PC-9 (cell line): ENCODE measurements at regions not wholly inside any gene's neighbourhood (a gene's known extent, or its start where the extent isn't known, plus 50 kb on each side); places are given as distances from the start of the nearest gene placed in this dataset.

Experiments
- BruUV-seq: library from RNA; stranded (reverse); fragments of 400-500 nt; replicated peaks from 2 replicates; lab custom pipeline; 2021; lab: Mats Ljungman, UMichigan
- CTCF ChIA-PET: fragments of 300-600 bp; sonication (Branson Sonifier 250); formaldehyde crosslinking; loops from one replicate; lab custom pipeline; 2022; ENCODE audit warnings: antibody characterized with exemption; lab: Charles Lee
- POLR2A ChIA-PET: fragments of 300-600 bp; sonication (Branson Sonifier 250); formaldehyde crosslinking; loops from one replicate; lab custom pipeline; 2022; ENCODE audit warnings: antibody characterized with exemption; ENCODE audit not compliant: unreplicated experiment; lab: Charles Lee
- DNase-seq, 2 experiments: peaks; one replicate each; pipeline versions ENCODE4 v3.0.0 to v3.0.0-alpha.2; 2015 to 2022; ENCODE audit warnings: mixed read lengths in 1 of 2
- H2AFZ ChIP-seq: fragments of 200-600 bp; sonication (generic); 2 replicates; pipeline ENCODE4 v1.8.1; 2017; ENCODE audit warnings: antibody characterized with exemption
- H3F3A ChIP-seq: fragments of 200-600 bp; sonication (generic); 2 replicates; pipeline ENCODE4 v1.8.1; 2017; ENCODE audit warnings: antibody characterized with exemption, mild to moderate bottlenecking, low read depth; ENCODE audit not compliant: insufficient read depth
- H3K27ac ChIP-seq: fragments of 200-600 bp; sonication (generic); 2 replicates; pipeline ENCODE4 v1.6.1; 2016; ENCODE audit warnings: mixed run types
- H3K27me3 ChIP-seq: fragments of 200-600 bp; sonication (generic); 2 replicates; pipeline ENCODE4 v1.6.1; 2016; ENCODE audit warnings: low read depth, mixed run types; ENCODE audit not compliant: insufficient read depth
- H3K36me3 ChIP-seq: fragments of 200-600 bp; sonication (generic); 2 replicates; pipeline ENCODE4 v1.6.1; 2016; ENCODE audit warnings: low read depth, mixed run types
- H3K4me1 ChIP-seq: fragments of 200-600 bp; sonication (generic); replicated peaks from 2 replicates; pipeline ENCODE4 v1.6.1; 2016; ENCODE audit warnings: mixed run types; ENCODE audit not compliant: insufficient read depth
- H3K4me2 ChIP-seq: fragments of 200-600 bp; sonication (generic); 2 replicates; pipeline ENCODE4 v1.6.1; 2017; ENCODE audit warnings: mixed run types
- H3K4me3 ChIP-seq: fragments of 200-600 bp; sonication (generic); 2 replicates; pipeline ENCODE4 v1.6.1; 2016; ENCODE audit warnings: mixed run types
- H3K79me2 ChIP-seq: fragments of 200-600 bp; sonication (generic); 2 replicates; pipeline ENCODE4 v1.6.1; 2017; ENCODE audit warnings: low read depth, mixed run types
- H3K9me2 ChIP-seq: fragments of 200-600 bp; sonication (generic); 2 replicates; pipeline ENCODE4 v1.8.1; 2017; ENCODE audit warnings: mild to moderate bottlenecking; ENCODE audit not compliant: insufficient read depth
- H3K9me3 ChIP-seq: fragments of 200-600 bp; sonication (generic); 2 replicates; pipeline ENCODE4 v1.8.1; 2016; ENCODE audit warnings: low read depth; ENCODE audit not compliant: insufficient read depth
- H4K20me1 ChIP-seq: fragments of 200-600 bp; sonication (generic); 2 replicates; pipeline ENCODE4 v1.8.1; 2017; ENCODE audit not compliant: insufficient read depth
- CTCF ChIP-seq: fragments of 200-600 bp; sonication (generic); conservative IDR thresholded peaks from 2 replicates; pipeline ENCODE4 v1.6.1; 2017; ENCODE audit warnings: mixed run types, antibody characterized with exemption, mild to moderate bottlenecking, moderate library complexity
- EZH2 ChIP-seq: fragments of 200-600 bp; sonication (generic); IDR thresholded peaks from 2 replicates; pipeline ENCODE4 v1.8.0; 2017; ENCODE audit warnings: antibody characterized with exemption, low read depth
- intact Hi-C: fragments of 100-400 bp; cut with micrococcal nuclease; formaldehyde crosslinking; loops from one replicate; pipeline ENCODE4 v1.10.0; 2022; ENCODE audit not compliant: unreplicated experiment

- Histone ChIP-seq H2AFZ (no peak overlapping the region), H3K27me3 (peaks cover 35% of the 10 kb centered on the region), H3K79me2 (no peaks in the 10 kb centered on the region), H4K20me1 (no peaks in the 10 kb centered on the region), H3F3A (no peaks in the 10 kb centered on the region), H3K4me1 (no peaks in the 10 kb centered on the region), H3K4me2 (no peak overlapping the region), H3K36me3 (no peaks in the 10 kb centered on the region), H3K9me2 (no peaks in the 10 kb centered on the region), H3K27ac (no peak overlapping the region), H3K9me3 (no peaks in the 10 kb centered on the region), H3K4me3 (no peak overlapping the region)
- no peak for TF ChIP-seq CTCF
- no peak for TF ChIP-seq EZH2
- intact Hi-C loops, result no loop called here
- no peak for DNase-seq
- CTCF ChIA-PET, result no interaction called here
- no TSS peak for BruUV-seq
- POLR2A ChIA-PET, result no interaction called here
Measured at GRCh38 chr15:29348336-29348914, 78.8 kb upstream of the NSMCE3 start.

GRCh38 chr15:29346998-29347397 is 77.4 kb upstream of the NSMCE3 start:
- TF ChIP-seq EZH2 (no peak), CTCF (no peak)
- ChIA-PET CTCF (no interaction called here), POLR2A (no interaction called here)
- Histone ChIP-seq H3F3A (no peaks in the 10 kb centered on the region), H2AFZ (no peak overlapping the region), H4K20me1 (no peaks in the 10 kb centered on the region), H3K36me3 (no peaks in the 10 kb centered on the region), H3K4me3 (no peak overlapping the region), H3K4me1 (no peaks in the 10 kb centered on the region), H3K9me2 (no peaks in the 10 kb centered on the region), H3K79me2 (no peaks in the 10 kb centered on the region), H3K27ac (no peak overlapping the region), H3K27me3 (peaks cover 35% of the 10 kb centered on the region), H3K9me3 (no peaks in the 10 kb centered on the region), H3K4me2 (no peak overlapping the region)
- BruUV-seq, result no TSS peak
- DNase-seq, result no peak
- intact Hi-C loops, result no loop called here

- Histone ChIP-seq H3K4me1 (no peaks in the 10 kb centered on the region), H3K36me3 (no peaks in the 10 kb centered on the region), H3K9me3 (no peaks in the 10 kb centered on the region), H3K4me2 (no peak overlapping the region), H4K20me1 (no peaks in the 10 kb centered on the region), H2AFZ (no peak overlapping the region), H3K79me2 (no peaks in the 10 kb centered on the region), H3K27me3 (peaks cover 41% of the 10 kb centered on the region), H3F3A (no peaks in the 10 kb centered on the region), H3K4me3 (no peak overlapping the region), H3K27ac (no peak overlapping the region), H3K9me2 (no peaks in the 10 kb centered on the region)
- intact Hi-C loops, result no loop called here
- no peak for TF ChIP-seq EZH2
- TF ChIP-seq CTCF, result no peak
- BruUV-seq, result no TSS peak
- POLR2A ChIA-PET, result no interaction called here
- no peak for DNase-seq
- CTCF ChIA-PET, result no interaction called here
Measured at GRCh38 chr15:29345549-29346525, 76.2 kb upstream of the NSMCE3 start.
